Loucy (cell line): ENCODE measurements at regions not wholly inside any gene's neighbourhood (a gene's known extent, or its start where the extent isn't known, plus 50 kb on each side); places are given as distances from the start of the nearest gene placed in this dataset.

Experiments
- H2AFZ ChIP-seq: fragments of 200-600 bp; sonication (generic); 2 replicates; pipeline ENCODE4 v1.6.0; 2016; ENCODE audit warnings: antibody characterized with exemption, mild to moderate bottlenecking, low read length, moderate library complexity
- H3F3A ChIP-seq: fragments of 200-600 bp; 2 replicates; pipeline ENCODE4 v1.6.0; 2016; ENCODE audit warnings: antibody characterized with exemption, low read depth, mild to moderate bottlenecking
- H3K27me3 ChIP-seq: fragments of 200-600 bp; sonication (generic); 2 replicates; pipeline ENCODE4 v1.6.1; 2014; ENCODE audit warnings: low read length, mild to moderate bottlenecking; ENCODE audit not compliant: insufficient read depth, poor library complexity, severe bottlenecking
- H3K36me3 ChIP-seq: fragments of 200-600 bp; sonication (generic); 2 replicates; pipeline ENCODE4 v1.6.1; 2016; ENCODE audit warnings: low read length; ENCODE audit not compliant: insufficient read depth
- H3K4me1 ChIP-seq: fragments of 200-600 bp; sonication (generic); 2 replicates; pipeline ENCODE4 v1.5.1; 2014; ENCODE audit warnings: low read length, mild to moderate bottlenecking; ENCODE audit not compliant: insufficient read depth, poor library complexity, severe bottlenecking
- H3K4me2 ChIP-seq: fragments of 200-600 bp; sonication (generic); 2 replicates; pipeline ENCODE4 v1.6.0; 2014; ENCODE audit warnings: antibody characterized with exemption, low read length, low read depth, mild to moderate bottlenecking; ENCODE audit not compliant: poor library complexity, severe bottlenecking
- H3K4me3 ChIP-seq: fragments of 200-600 bp; sonication (generic); 2 replicates; pipeline ENCODE4 v1.5.1; 2014; ENCODE audit warnings: low read length, mild to moderate bottlenecking, mixed read lengths; ENCODE audit not compliant: poor library complexity, severe bottlenecking
- H3K79me2 ChIP-seq: fragments of 200-600 bp; sonication (generic); 2 replicates; pipeline ENCODE4 v1.6.1; 2014; ENCODE audit warnings: low read length; ENCODE audit not compliant: insufficient read depth
- H3K9ac ChIP-seq: fragments of 200-600 bp; sonication (generic); 2 replicates; pipeline ENCODE4 v1.6.0; 2014; ENCODE audit warnings: mild to moderate bottlenecking, low read depth, low read length, moderate library complexity; ENCODE audit not compliant: poor library complexity, severe bottlenecking
- H3K9me2 ChIP-seq: fragments of 200-600 bp; sonication (generic); replicated peaks from 2 replicates; pipeline ENCODE4 v1.6.1; 2016; ENCODE audit warnings: low read depth, low read length, mixed read lengths
- H3K9me3 ChIP-seq: fragments of 200-600 bp; sonication (generic); 2 replicates; pipeline ENCODE4 v1.6.1; 2014; ENCODE audit warnings: mild to moderate bottlenecking, antibody characterized with exemption, low read length, low read depth; ENCODE audit not compliant: insufficient read depth
- H4K20me1 ChIP-seq: fragments of 200-600 bp; sonication (generic); 2 replicates; pipeline ENCODE4 v1.6.0; 2014; ENCODE audit warnings: antibody characterized with exemption, low read length, mild to moderate bottlenecking; ENCODE audit not compliant: insufficient read depth, poor library complexity, severe bottlenecking
- EZH2phosphoT487 ChIP-seq: fragments of 200-600 bp; IDR thresholded peaks from 2 replicates; pipeline ENCODE4 v1.6.1; 2018; ENCODE audit warnings: antibody characterized with exemption, mild to moderate bottlenecking, moderate library complexity, borderline replicate concordance
- TF ChIP-seq, protein P1 (sequence below): fragments of 200-600 bp; sonication (generic); conservative IDR thresholded peaks from 2 replicates; pipeline ENCODE4 v1.5.1; 2014; ENCODE audit warnings: mild to moderate bottlenecking, antibody characterized with exemption, low read length

DNA sequence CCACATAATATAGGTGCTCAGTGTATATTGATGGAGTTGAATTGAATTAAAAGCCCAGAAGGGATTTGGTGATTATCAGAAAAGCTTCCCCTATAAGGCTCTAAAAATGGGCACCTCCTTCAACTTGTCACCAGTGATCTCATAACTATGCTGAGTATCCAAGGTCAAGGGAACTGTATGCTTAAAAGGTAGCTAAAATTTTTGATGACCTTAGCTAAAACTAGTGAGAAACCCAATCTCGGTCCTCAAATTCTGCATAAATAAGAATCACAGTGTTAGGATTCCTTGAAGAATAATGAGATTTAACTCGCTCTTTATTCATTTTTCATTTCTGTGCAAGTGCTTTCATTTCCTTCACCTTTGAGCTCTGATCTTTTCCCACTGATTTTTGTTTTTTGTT, 87.7 kb upstream of the AP1S2 start:
- H3K4me2 ChIP-seq = no peak overlapping the region
- no peaks in the 10 kb centered on the region for H3K9me2 ChIP-seq

DNA sequence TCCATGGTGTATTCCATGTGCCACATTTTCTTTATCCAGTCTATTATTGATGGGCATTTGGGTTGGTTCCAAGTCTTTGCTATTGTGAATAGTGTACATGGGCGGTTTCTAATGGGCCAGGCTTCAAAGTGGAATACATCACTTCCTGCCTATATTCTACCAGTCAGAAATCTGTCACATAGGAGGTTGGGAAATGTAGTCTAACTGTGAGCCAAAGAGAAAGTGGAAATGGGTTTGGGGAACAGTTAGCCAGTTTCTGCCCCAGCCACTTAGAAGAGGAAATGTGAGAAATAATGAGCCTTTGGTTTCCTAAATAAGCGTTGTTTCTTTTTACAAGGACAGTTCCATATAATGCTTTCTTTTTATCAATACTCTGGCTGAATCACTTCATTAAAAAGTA, 85.1 kb upstream of the AP1S2 start:
- Histone ChIP-seq H3K9me2 (no peaks in the 10 kb centered on the region), H4K20me1 (no peaks in the 10 kb centered on the region), H3K36me3 (no peaks in the 10 kb centered on the region), H3K4me3 (no peak overlapping the region), H2AFZ (no peak overlapping the region), H3F3A (no peaks in the 10 kb centered on the region), H3K9ac (no peak overlapping the region), H3K9me3 (no peaks in the 10 kb centered on the region), H3K4me1 (no peaks in the 10 kb centered on the region), H3K4me2 (no peak overlapping the region), H3K27me3 (no peaks in the 10 kb centered on the region), H3K79me2 (no peaks in the 10 kb centered on the region)
- TF ChIP-seq, protein P1, sequence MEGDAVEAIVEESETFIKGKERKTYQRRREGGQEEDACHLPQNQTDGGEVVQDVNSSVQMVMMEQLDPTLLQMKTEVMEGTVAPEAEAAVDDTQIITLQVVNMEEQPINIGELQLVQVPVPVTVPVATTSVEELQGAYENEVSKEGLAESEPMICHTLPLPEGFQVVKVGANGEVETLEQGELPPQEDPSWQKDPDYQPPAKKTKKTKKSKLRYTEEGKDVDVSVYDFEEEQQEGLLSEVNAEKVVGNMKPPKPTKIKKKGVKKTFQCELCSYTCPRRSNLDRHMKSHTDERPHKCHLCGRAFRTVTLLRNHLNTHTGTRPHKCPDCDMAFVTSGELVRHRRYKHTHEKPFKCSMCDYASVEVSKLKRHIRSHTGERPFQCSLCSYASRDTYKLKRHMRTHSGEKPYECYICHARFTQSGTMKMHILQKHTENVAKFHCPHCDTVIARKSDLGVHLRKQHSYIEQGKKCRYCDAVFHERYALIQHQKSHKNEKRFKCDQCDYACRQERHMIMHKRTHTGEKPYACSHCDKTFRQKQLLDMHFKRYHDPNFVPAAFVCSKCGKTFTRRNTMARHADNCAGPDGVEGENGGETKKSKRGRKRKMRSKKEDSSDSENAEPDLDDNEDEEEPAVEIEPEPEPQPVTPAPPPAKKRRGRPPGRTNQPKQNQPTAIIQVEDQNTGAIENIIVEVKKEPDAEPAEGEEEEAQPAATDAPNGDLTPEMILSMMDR = no peak
- TF ChIP-seq EZH2phosphoT487 = no peak

More for the DNA sequence above, 87.7 kb upstream of the AP1S2 start:
- H3K9ac ChIP-seq = no peak overlapping the region
- no peaks in the 10 kb centered on the region for H3K36me3 ChIP-seq
- no peaks in the 10 kb centered on the region for H3K9me3 ChIP-seq
- H3K79me2 ChIP-seq = no peaks in the 10 kb centered on the region
- H3F3A ChIP-seq = no peaks in the 10 kb centered on the region
- H3K4me1 ChIP-seq = no peaks in the 10 kb centered on the region
- H2AFZ ChIP-seq = no peak overlapping the region
- H4K20me1 ChIP-seq = no peaks in the 10 kb centered on the region
- no peak overlapping the region for H3K4me3 ChIP-seq
- H3K27me3 ChIP-seq = no peaks in the 10 kb centered on the region
- TF ChIP-seq, protein P1 = no peak
- TF ChIP-seq EZH2phosphoT487 = no peak

DNA sequence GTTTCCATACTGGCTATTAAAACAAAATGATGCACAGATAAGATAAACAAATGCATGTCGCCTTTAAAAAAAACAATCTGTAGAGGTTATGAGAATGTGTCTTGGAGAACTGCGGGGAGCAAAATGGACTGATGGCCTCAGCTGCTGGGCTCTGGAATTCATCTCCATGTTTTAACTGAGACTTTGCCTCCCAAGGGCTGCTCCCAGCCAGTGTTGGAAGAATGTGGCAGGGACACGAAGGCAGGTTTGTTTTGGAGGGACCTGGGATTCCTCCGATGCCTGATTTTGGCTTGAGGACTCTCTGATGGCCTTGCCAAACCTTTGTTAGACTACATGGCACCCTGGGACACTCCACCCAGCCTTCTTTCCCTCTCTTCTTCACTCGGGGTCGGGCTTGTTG, 83.5 kb upstream of the AP1S2 start:
- no peak overlapping the region for H3K9ac ChIP-seq
- H3K79me2 ChIP-seq = no peaks in the 10 kb centered on the region
- no peaks in the 10 kb centered on the region for H3K36me3 ChIP-seq
- TF ChIP-seq EZH2phosphoT487 = no peak
- TF ChIP-seq, protein P1 = no peak
- H3F3A ChIP-seq = no peaks in the 10 kb centered on the region
- H3K4me3 ChIP-seq = no peak overlapping the region
- no peaks in the 10 kb centered on the region for H3K9me2 ChIP-seq
- H3K4me1 ChIP-seq = no peaks in the 10 kb centered on the region
- H3K27me3 ChIP-seq = no peaks in the 10 kb centered on the region
- H2AFZ ChIP-seq = no peak overlapping the region
- H3K9me3 ChIP-seq = no peaks in the 10 kb centered on the region
- H4K20me1 ChIP-seq = no peaks in the 10 kb centered on the region
- H3K4me2 ChIP-seq = no peak overlapping the region
